MCF 10A (cell line): ENCODE measurements at regions not wholly inside any gene's neighbourhood (a gene's known extent, or its start where the extent isn't known, plus 50 kb on each side); places are given as distances from the start of the nearest gene placed in this dataset.
A peak's percentile ranks its signal among the peaks of the same experiment; 100 is the strongest.

Source experiments
- BruUV-seq: library from RNA; stranded (reverse); fragments of 400-500 nt; replicated peaks from 2 replicates; lab custom pipeline; 2021; lab: Mats Ljungman, UMichigan
- CTCF ChIA-PET: fragments of 300-600 bp; sonication (Branson Sonifier 250); formaldehyde crosslinking; extraction: SDS; loops from one replicate; lab custom pipeline; 2021; ENCODE audit warnings: antibody characterized with exemption, inconsistent platforms; lab: Yijun Ruan, JAX
- POLR2A ChIA-PET: fragments of 300-600, 350-650 bp; sonication (Branson Sonifier 250); formaldehyde crosslinking; extraction: SDS; loops from one replicate; lab custom pipeline; 2020; ENCODE audit warnings: antibody characterized with exemption, inconsistent platforms; lab: Yijun Ruan, JAX
- DNase-seq: peaks from one replicate; pipeline ENCODE4 v3.0.0-alpha.2; 2018; ENCODE audit not compliant: unreplicated experiment
- H3K27ac Mint-ChIP-seq: one replicate; pipeline ENCODE4 v1.8.0; 2022; ENCODE audit warnings: mild to moderate bottlenecking, low read depth, mixed read lengths; ENCODE audit not compliant: unreplicated experiment
- H3K27me3 Mint-ChIP-seq: one replicate; pipeline ENCODE4 v1.8.0; 2022; ENCODE audit warnings: mixed read lengths; ENCODE audit not compliant: insufficient read depth, unreplicated experiment
- H3K36me3 Mint-ChIP-seq: one replicate; pipeline ENCODE4 v1.8.0; 2022; ENCODE audit warnings: mild to moderate bottlenecking, moderate library complexity, mixed read lengths; ENCODE audit not compliant: insufficient read depth, unreplicated experiment
- H3K4me1 Mint-ChIP-seq: one replicate; pipeline ENCODE4 v1.8.0; 2022; ENCODE audit warnings: mixed read lengths; ENCODE audit not compliant: insufficient read depth, unreplicated experiment
- H3K4me3 Mint-ChIP-seq: one replicate; pipeline ENCODE4 v1.8.0; 2022; ENCODE audit warnings: mild to moderate bottlenecking, moderate library complexity, mixed read lengths; ENCODE audit not compliant: unreplicated experiment
- H3K9me3 Mint-ChIP-seq: one replicate; pipeline ENCODE4 v1.8.0; 2022; ENCODE audit warnings: mixed read lengths; ENCODE audit not compliant: unreplicated experiment
- intact Hi-C: fragments of 100-400 bp; cut with micrococcal nuclease; formaldehyde crosslinking; loops from 2 replicates; pipeline ENCODE4 v1.14.1; 2022
- TF ChIP-seq, protein P1 (sequence below): fragments of 200-600 bp; IDR thresholded peaks from one replicate; pipeline ENCODE4 v1.8.0; 2022; ENCODE audit warnings: antibody characterized with exemption, mild to moderate bottlenecking; ENCODE audit not compliant: unreplicated experiment

DNA sequence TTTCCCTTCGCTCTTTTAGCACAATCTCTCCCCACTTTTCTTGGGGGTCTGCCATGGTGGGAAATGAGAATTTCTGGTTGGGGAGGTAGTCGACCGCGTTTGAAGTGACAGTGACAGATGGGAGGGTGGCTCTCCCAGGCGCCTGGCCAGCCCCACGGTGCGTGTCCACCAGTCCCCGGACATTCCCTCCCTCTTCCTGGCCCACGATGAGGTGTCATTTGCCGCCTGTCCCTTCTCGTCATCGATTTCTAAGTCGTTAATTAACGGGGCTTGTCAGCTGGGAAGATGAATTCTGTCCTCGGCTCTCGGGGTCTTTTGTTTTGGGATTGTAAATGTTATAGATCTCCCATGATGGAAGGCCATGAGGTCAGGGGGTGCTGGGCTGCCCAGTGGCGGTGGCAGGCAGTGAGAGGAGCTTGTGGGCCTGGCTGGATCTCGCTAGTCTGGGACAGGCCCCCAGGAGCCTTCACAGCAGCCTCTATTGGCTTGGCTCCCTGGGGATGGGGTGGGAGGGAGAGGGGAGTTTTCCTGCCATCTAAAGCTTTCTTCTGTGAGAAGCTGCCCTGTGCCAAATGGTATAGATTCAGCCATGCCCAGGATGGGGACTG is 164.2 kb downstream of the MRM1 start:
- Mint-ChIP-seq H3K27me3 (no peaks in the 10 kb centered on the region), H3K4me3 (no peak overlapping the region), H3K27ac (no peak overlapping the region), H3K36me3 (no peaks in the 10 kb centered on the region), H3K9me3 (peaks cover 10% of the 10 kb centered on the region), H3K4me1 (peaks cover 6% of the 10 kb centered on the region)
- DNase-seq: no peak
- ChIA-PET CTCF (interaction anchor here (1.0 to 1.1 kb wide), 2 partner anchors 18 to 26 kb away, joined by 3 read pairs; no protein-coding TSS in a partner anchor), POLR2A (no interaction called here)
- no TSS peak for BruUV-seq
- intact Hi-C loops: no loop called here
- TF ChIP-seq, protein P1, sequence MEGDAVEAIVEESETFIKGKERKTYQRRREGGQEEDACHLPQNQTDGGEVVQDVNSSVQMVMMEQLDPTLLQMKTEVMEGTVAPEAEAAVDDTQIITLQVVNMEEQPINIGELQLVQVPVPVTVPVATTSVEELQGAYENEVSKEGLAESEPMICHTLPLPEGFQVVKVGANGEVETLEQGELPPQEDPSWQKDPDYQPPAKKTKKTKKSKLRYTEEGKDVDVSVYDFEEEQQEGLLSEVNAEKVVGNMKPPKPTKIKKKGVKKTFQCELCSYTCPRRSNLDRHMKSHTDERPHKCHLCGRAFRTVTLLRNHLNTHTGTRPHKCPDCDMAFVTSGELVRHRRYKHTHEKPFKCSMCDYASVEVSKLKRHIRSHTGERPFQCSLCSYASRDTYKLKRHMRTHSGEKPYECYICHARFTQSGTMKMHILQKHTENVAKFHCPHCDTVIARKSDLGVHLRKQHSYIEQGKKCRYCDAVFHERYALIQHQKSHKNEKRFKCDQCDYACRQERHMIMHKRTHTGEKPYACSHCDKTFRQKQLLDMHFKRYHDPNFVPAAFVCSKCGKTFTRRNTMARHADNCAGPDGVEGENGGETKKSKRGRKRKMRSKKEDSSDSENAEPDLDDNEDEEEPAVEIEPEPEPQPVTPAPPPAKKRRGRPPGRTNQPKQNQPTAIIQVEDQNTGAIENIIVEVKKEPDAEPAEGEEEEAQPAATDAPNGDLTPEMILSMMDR: no peak

DNA sequence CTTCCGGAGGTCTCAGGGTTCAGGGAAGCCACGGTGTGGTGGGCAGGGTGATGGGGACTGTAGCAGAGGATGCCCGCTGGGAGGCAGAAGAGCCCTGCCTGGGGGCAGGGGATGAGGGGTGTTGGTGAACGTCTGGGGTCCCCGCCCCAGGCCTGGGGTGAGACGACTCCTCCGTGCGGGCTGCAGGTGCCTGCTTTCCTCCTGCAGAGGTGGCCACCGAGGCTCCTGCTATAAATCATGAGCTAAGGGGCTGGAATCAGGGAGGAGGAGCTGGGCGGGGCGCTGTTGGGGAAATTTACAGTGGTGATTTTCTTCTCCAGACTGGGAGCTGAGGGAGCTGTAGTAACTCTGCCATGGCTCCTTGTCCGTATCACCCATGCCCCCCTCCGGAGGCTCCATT is 167.0 kb downstream of the MRM1 start:
- intact Hi-C loops: no loop called here
- ChIA-PET POLR2A (interaction anchor here (0.6 kb wide), 1 partner anchor 24 kb away, joined by 4 read pairs; no protein-coding TSS in a partner anchor), CTCF (no interaction called here)
- Mint-ChIP-seq H3K27me3 (peaks cover 26% of the 10 kb centered on the region), H3K27ac (no peak overlapping the region), H3K4me1 (peaks cover 5% of the 10 kb centered on the region), H3K4me3 (no peak overlapping the region), H3K36me3 (no peaks in the 10 kb centered on the region), H3K9me3 (no peaks in the 10 kb centered on the region)
- BruUV-seq: no TSS peak
- no peak for DNase-seq
- TF ChIP-seq, protein P1: peak; percentile 20

DNA sequence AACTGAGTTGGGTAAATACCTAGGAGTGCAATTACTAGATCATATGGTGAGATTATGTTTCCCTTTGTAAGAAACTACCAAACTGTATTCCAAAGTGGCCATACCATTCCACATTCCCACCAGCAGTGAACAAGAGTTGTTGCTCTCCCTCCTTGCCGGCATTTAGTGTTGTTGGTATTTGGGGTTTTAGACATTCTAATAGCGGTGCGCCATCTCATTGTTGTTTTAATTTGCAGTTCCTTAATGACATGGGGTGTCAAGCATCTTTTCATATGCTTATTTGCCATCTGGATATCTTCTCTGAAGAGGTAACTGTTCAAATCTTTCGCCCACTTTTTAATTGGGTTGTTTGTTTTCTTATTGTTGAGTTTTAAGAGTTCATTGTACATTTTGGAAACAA is 164.2 kb upstream of the LHX1 start:
- H3K36me3 Mint-ChIP-seq: no peaks in the 10 kb centered on the region
- intact Hi-C loops: no loop called here
- no TSS peak for BruUV-seq
- H3K27me3 Mint-ChIP-seq: peaks cover 73% of the 10 kb centered on the region
- H3K27ac Mint-ChIP-seq: no peak overlapping the region
- POLR2A ChIA-PET: interaction anchor here (0.6 kb wide), 1 partner anchor 52 kb away, joined by 3 read pairs; no protein-coding TSS in a partner anchor
- no peak for DNase-seq
- H3K4me3 Mint-ChIP-seq: no peak overlapping the region
- no peaks in the 10 kb centered on the region for H3K9me3 Mint-ChIP-seq
- CTCF ChIA-PET: interaction anchor here (0.5 kb wide), 1 partner anchor 19 kb away, joined by 3 read pairs; no protein-coding TSS in a partner anchor
- TF ChIP-seq, protein P1: no peak
- H3K4me1 Mint-ChIP-seq: no peaks in the 10 kb centered on the region

DNA sequence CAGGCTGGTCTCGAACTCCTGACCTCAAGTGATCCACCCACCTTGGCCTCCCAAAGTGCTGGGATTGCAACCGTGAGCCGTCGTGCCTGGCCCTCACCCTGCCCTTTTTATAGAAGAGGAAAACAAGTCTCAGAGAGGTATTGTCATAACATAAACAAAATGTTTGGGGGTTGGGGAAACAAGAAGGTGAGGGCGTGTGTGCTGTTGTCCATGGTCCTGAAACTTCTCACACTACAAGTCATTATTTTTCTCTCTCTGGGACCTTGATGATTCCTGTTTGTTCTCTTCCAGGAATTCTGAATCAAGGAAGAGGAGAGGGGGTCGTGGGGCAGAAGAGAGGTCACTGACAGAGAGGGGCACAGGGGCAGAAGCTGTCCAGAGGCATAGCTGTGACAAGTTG is 160.2 kb upstream of the LHX1 start:
- Mint-ChIP-seq H3K4me3 (no peak overlapping the region), H3K27me3 (peaks cover 100% of the 10 kb centered on the region), H3K36me3 (no peaks in the 10 kb centered on the region), H3K9me3 (no peaks in the 10 kb centered on the region), H3K4me1 (no peaks in the 10 kb centered on the region), H3K27ac (no peak overlapping the region)
- peak; percentile 43 for DNase-seq
- intact Hi-C loops: no loop called here
- ChIA-PET CTCF (no interaction called here), POLR2A (no interaction called here)
- no TSS peak for BruUV-seq
- TF ChIP-seq, protein P1: no peak
